ENCODE measurements at regions not wholly inside any gene's neighbourhood (a gene's known extent, or its start where the extent isn't known, plus 50 kb on each side); places are given as distances from the start of the nearest gene placed in this dataset.

DNA sequence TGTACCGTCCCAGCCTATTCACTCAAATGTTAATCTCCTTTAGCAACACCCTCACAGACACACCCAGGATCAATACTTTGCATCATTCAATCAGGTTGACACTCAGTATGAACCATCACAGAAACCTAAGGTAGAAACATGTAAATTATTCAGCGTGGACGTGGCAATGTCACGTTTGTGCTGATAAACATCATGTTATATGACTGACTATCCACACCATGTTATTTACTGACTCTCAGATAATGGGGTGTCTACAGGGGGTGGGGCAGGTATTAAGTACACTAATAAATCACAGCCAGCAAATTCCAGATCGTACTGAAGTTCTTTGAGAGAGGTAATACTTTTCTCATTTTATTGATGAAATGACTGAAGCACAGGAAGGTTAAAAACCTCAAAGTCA, 280.0 kb downstream of the C12orf75 start:
- TF ChIP-seq, protein P1, sequence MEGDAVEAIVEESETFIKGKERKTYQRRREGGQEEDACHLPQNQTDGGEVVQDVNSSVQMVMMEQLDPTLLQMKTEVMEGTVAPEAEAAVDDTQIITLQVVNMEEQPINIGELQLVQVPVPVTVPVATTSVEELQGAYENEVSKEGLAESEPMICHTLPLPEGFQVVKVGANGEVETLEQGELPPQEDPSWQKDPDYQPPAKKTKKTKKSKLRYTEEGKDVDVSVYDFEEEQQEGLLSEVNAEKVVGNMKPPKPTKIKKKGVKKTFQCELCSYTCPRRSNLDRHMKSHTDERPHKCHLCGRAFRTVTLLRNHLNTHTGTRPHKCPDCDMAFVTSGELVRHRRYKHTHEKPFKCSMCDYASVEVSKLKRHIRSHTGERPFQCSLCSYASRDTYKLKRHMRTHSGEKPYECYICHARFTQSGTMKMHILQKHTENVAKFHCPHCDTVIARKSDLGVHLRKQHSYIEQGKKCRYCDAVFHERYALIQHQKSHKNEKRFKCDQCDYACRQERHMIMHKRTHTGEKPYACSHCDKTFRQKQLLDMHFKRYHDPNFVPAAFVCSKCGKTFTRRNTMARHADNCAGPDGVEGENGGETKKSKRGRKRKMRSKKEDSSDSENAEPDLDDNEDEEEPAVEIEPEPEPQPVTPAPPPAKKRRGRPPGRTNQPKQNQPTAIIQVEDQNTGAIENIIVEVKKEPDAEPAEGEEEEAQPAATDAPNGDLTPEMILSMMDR (IDR thresholded peaks at IDR 0.05), result no peak
- intact Hi-C loops (cut with DNase I, micrococcal nuclease), result no loop called here
- Histone ChIP-seq H3K4me1 (ENCODE audit: low read depth) (no peaks in the 10 kb centered on the region), H3K36me3 (ENCODE audit: low read depth) (no peaks in the 10 kb centered on the region), H3K4me3 (no peak overlapping the region), H3K9me3 (no peaks in the 10 kb centered on the region)
- no peak for ATAC-seq
- DNase-seq, result no peak

DNA sequence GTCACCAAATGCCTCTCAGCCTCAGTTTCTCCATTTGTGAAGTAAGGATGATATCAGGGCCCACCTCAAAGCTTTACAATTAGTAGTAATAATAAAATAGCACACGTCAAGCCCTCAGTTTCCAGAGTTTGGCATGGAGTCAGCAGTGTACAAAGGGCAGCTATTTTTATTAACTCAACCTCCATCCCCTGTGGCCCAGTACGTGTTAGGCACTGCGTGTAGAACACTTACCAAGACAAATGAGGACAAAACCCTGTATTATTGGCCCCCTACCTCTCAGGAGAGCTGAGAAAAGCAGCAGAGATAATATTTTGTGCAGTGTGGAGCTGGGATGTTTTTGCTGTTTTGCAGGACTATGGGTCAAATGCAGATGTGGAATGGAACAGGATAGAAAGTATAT, 280.8 kb downstream of the C12orf75 start:
- Histone ChIP-seq H3K4me1 (ENCODE audit: low read depth) (no peaks in the 10 kb centered on the region), H3K9me3 (no peaks in the 10 kb centered on the region), H3K4me3 (no peak overlapping the region), H3K36me3 (ENCODE audit: low read depth) (no peaks in the 10 kb centered on the region)
- intact Hi-C loops (cut with DNase I, micrococcal nuclease), result no loop called here
- TF ChIP-seq, protein P1 (IDR thresholded peaks at IDR 0.05), result no peak
- no peak for ATAC-seq
- DNase-seq, result no peak

DNA sequence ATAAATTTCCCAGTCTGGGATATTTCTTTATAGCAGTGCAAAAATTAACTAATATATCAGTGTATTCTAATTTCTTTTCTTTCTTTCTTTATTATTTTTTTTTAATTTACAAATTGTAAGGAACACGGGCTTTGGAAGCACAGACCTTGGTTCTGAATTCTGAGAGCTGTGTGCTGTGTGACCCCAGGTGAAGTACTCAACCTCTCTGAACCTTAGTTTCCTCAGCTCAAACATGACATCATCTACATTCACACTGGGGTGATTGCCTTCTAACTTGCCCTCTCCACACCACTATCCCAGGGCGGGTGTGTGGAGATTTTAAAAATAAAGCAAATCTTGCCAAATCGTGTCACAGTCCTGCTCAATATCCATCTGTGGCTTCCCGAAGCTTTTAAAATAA, 282.8 kb downstream of the C12orf75 start:
- Histone ChIP-seq H3K4me1 (ENCODE audit: low read depth) (no peaks in the 10 kb centered on the region), H3K36me3 (ENCODE audit: low read depth) (no peaks in the 10 kb centered on the region), H3K4me3 (no peak overlapping the region), H3K9me3 (no peaks in the 10 kb centered on the region)
- DNase-seq, result no peak
- TF ChIP-seq, protein P1 (IDR thresholded peaks at IDR 0.05), result no peak
- no peak for ATAC-seq
- intact Hi-C loops (cut with DNase I, micrococcal nuclease), result no loop called here

DNA sequence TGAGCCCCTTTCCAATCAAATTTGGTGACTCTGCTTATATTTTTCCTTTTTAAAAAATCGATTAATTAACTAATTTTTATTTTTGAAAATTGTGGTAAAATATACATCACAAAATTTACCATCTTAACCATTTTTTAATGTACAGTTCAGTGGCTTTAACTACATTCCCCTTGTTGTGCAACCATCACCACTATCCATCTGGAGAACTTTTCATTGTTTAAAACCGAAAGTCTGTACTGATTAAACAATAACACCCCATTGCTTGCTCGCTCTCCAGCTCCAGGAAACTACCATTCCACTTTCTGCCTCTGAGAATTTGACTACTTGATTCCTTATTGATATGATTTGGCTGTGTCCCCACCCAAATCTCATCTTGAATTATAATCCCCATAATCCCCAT, 283.4 kb downstream of the C12orf75 start:
- Histone ChIP-seq H3K9me3 (no peaks in the 10 kb centered on the region), H3K4me1 (ENCODE audit: low read depth) (no peaks in the 10 kb centered on the region), H3K4me3 (no peak overlapping the region), H3K36me3 (ENCODE audit: low read depth) (no peaks in the 10 kb centered on the region)
- ATAC-seq (no peak), DNase-seq (no peak)
- TF ChIP-seq, protein P1 (IDR thresholded peaks at IDR 0.05), result no peak
- intact Hi-C loops (cut with DNase I, micrococcal nuclease), result no loop called here

DNA sequence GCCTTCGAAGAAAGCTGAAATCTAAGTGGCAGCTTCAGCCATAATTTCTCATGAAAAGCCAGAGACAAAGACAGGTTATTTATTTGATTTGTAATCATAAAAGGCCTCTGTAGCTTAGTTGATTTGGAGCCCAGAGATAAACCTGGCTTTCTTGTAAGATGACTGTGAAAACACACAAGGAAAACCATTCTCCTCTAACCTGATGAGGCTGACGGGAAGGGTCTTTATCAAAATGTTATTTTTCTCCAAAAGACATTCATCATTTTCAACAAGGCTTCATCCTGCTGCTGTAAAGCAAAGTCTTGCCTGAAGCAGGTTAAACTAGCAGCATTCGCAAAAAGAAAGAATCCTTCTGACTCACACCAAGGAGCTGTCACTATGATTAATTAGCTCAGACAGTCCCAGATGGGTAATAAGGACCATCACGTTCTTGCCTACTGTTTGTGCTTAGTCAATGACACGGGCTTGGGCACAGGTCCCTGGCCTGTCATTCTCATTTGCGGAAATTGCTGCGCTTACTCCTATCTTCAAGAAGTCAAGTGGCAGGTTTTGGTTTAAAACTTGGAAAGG, 286.6 kb downstream of the C12orf75 start:
- Histone ChIP-seq H3K4me3 (no peak overlapping the region), H3K36me3 (ENCODE audit: low read depth) (no peaks in the 10 kb centered on the region), H3K4me1 (ENCODE audit: low read depth) (no peaks in the 10 kb centered on the region), H3K9me3 (no peaks in the 10 kb centered on the region)
- TF ChIP-seq, protein P1 (IDR thresholded peaks at IDR 0.05), result no peak
- DNase-seq (no peak), ATAC-seq (no peak)
- intact Hi-C loops (cut with DNase I, micrococcal nuclease), result no loop called here

DNA sequence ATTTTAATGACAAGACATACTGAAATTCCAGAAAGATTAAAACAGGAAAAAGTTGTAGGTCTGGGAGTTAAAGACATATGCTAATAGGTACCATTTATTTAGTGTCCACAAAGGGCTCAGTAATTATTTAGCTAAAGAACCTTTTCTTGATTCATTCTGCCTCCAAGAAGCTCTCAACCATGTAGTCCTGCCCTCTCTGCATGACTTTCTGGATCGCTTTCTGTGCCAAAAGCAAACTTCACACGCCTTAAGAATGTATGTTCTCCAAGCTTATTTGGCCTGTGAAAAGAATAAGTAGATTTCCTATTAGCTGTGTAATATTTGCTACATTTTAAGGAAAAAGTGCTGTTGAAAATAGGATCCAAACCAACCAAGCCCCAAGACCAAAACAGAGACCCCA, 291.7 kb downstream of the C12orf75 start:
- ATAC-seq, result no peak
- H3K4me3 ChIP-seq, result no peak overlapping the region
- H3K9me3 ChIP-seq, result no peaks in the 10 kb centered on the region
- intact Hi-C loops (cut with DNase I, micrococcal nuclease), result no loop called here
- H3K4me1 ChIP-seq (ENCODE audit: low read depth), result no peaks in the 10 kb centered on the region
- TF ChIP-seq, protein P1 (IDR thresholded peaks at IDR 0.05), result no peak
- no peaks in the 10 kb centered on the region for H3K36me3 ChIP-seq (ENCODE audit: low read depth)
- no peak for DNase-seq

Measured in mucosa of descending colon (tissue), 3 donors.